GM20431 (cell line): ENCODE measurements at regions not wholly inside any gene's neighbourhood (a gene's known extent, or its start where the extent isn't known, plus 50 kb on each side); places are given as distances from the start of the nearest gene placed in this dataset.

Experiments
- in situ Hi-C: fragments of 300-500 bp; cut with MseI, MboI; formaldehyde crosslinking; loops from one replicate; pipeline ENCODE4 v1.15.0; 2020; ENCODE audit warnings: low sequenced_read_pairs; ENCODE audit not compliant: unreplicated experiment

GRCh38 chr5:82636591-82636990 is 358.4 kb upstream of the RPS23 start:
- in situ Hi-C loops: loop anchor here (25.0 kb wide), 2 partner anchors 801 to 926 kb away; no protein-coding TSS in a partner anchor

- in situ Hi-C loops: loop anchor here (25.0 kb wide), 2 partner anchors 802 to 927 kb away; no protein-coding TSS in a partner anchor
Measured at GRCh38 chr5:82635561-82636288, 357.6 kb upstream of the RPS23 start.

- in situ Hi-C loops: loop anchor here (25.0 kb wide), 2 partner anchors 809 to 934 kb away; no protein-coding TSS in a partner anchor
Measured at GRCh38 chr5:82628364-82628910, 350.3 kb upstream of the RPS23 start.

- in situ Hi-C loops: loop anchor here (25.0 kb wide), 2 partner anchors 810 to 935 kb away; no protein-coding TSS in a partner anchor
Measured at GRCh38 chr5:82626905-82627591, 348.9 kb upstream of the RPS23 start.

GRCh38 chr5:82626012-82626411 is 347.9 kb upstream of the RPS23 start:
- in situ Hi-C loops: loop anchor here (25.0 kb wide), 2 partner anchors 811 to 936 kb away; no protein-coding TSS in a partner anchor

GRCh38 chr5:82624062-82624461 is 345.9 kb upstream of the RPS23 start:
- in situ Hi-C loops: no loop called here

GRCh38 chr5:82622711-82623514 is 344.8 kb upstream of the RPS23 start:
- in situ Hi-C loops: no loop called here

GRCh38 chr5:82622205-82622604 is 344.1 kb upstream of the RPS23 start:
- in situ Hi-C loops: no loop called here

GRCh38 chr5:82620957-82621600 is 342.9 kb upstream of the RPS23 start:
- in situ Hi-C loops: no loop called here

GRCh38 chr5:82619097-82619496 is 340.9 kb upstream of the RPS23 start:
- in situ Hi-C loops: no loop called here

GRCh38 chr5:82614706-82615105 is 336.6 kb upstream of the RPS23 start:
- in situ Hi-C loops: no loop called here

- in situ Hi-C loops: no loop called here
Measured at GRCh38 chr5:82613891-82614290, 335.7 kb upstream of the RPS23 start.

GRCh38 chr5:82610686-82611085 is 332.5 kb upstream of the RPS23 start:
- in situ Hi-C loops: no loop called here

- in situ Hi-C loops: no loop called here
Measured at GRCh38 chr5:82605441-82605973, 327.4 kb upstream of the RPS23 start.

GRCh38 chr5:82603033-82603987 is 325.2 kb upstream of the RPS23 start:
- in situ Hi-C loops: no loop called here

GRCh38 chr5:82601861-82602260 is 323.7 kb upstream of the RPS23 start:
- in situ Hi-C loops: no loop called here

GRCh38 chr5:82601077-82601476 is 322.9 kb upstream of the RPS23 start:
- in situ Hi-C loops: no loop called here

GRCh38 chr5:82599692-82600091 is 321.5 kb upstream of the RPS23 start:
- in situ Hi-C loops: no loop called here
